ENCODE measurements at regions not wholly inside any gene's neighbourhood (a gene's known extent, or its start where the extent isn't known, plus 50 kb on each side); places are given as distances from the start of the nearest gene placed in this dataset.

GRCh38 chr5:174327896-174328295 lies 282.4 kb downstream of the NSG2 start:
- H3K9me2 ChIP-seq (ENCODE audit: insufficient read depth): no peaks in the 10 kb centered on the region
- H3K4me3 ChIP-seq (replicated peaks in 1 of 2; ENCODE audit: low read depth in 1 of 2, low read length in 2 of 2): no peak overlapping the region
- ATAC-seq (no peak), DNase-seq (ENCODE audit: low read depth, low spot score) (no peak)
- TF ChIP-seq ATF3 (IDR thresholded peaks at IDR 0.05) (no peak), ELF1 (IDR thresholded peaks at IDR 0.05; ENCODE audit: borderline replicate concordance, low read depth) (no peak), EGR1 (IDR thresholded peaks at IDR 0.05; ENCODE audit: low read depth) (no peak), TCF7L2 (IDR thresholded peaks at IDR 0.05; ENCODE audit: borderline replicate concordance, extremely low read depth, insufficient read depth, insufficient read length) (no peak), ZFX (IDR thresholded peaks at IDR 0.05) (no peak), ZBTB33 (IDR thresholded peaks at IDR 0.05; ENCODE audit: extremely low read depth, insufficient replicate concordance, low read length) (no peak), REST (IDR thresholded peaks at IDR 0.05; ENCODE audit: low read depth) (no peak), MAX (IDR thresholded peaks at IDR 0.05) (no peak), JUND (IDR thresholded peaks at IDR 0.05) (no peak), SRF (IDR thresholded peaks at IDR 0.05; ENCODE audit: low read depth) (no peak), POLR2AphosphoS5 (IDR thresholded peaks at IDR 0.05; ENCODE audit: low read depth, low read length) (no peak), YY1 (IDR thresholded peaks at IDR 0.05; ENCODE audit: extremely low read depth, insufficient replicate concordance, low read depth, low read length) (no peak)
- no TSS peak for BruUV-seq (replicated peaks)
- RAD21 ChIA-PET (ENCODE audit: low non-redundant PET in 1 of 2, low total read pairs in 2 of 2, uncharacterized antibody in 2 of 2, unreplicated experiment in 2 of 2): interaction anchor here in 1 of 2 experiments (0.9 to 1.8 kb wide), 2 partner anchors 11 to 92 kb away, joined by 3 to 5 read pairs; no protein-coding TSS in a partner anchor
- H3K36me3 ChIP-seq (ENCODE audit: control insufficient read depth in 1 of 2, insufficient read depth in 2 of 2, low read length in 2 of 2): no peaks in the 10 kb centered on the region
- CTCF ChIA-PET: interaction anchor here (1.0 to 1.2 kb wide), 7 partner anchors 55 to 582 kb away, joined by 3 to 7 read pairs (median 4); partner anchors contain the start of gene NSG2
- no peaks in the 10 kb centered on the region for H4K20me1 ChIP-seq (ENCODE audit: insufficient read depth)
- H2AFZ ChIP-seq (ENCODE audit: low read depth, low read length, poor library complexity, severe bottlenecking): no peak overlapping the region
- POLR2A ChIA-PET: no interaction called here
- intact Hi-C loops (cut with micrococcal nuclease): loop anchor here (1.0 to 10.0 kb wide), 5 partner anchors 91 to 607 kb away; no protein-coding TSS in a partner anchor
- H3K27me3 ChIP-seq (ENCODE audit: insufficient read depth, low read length): peaks cover 8% of the 10 kb centered on the region; the same call in 1 of the 2 replicates
- H3K27ac ChIP-seq (ENCODE audit: low read depth, low read length): peak overlapping the region; percentile 9; the same call in 1 of the 2 replicates
- H3K9ac ChIP-seq (ENCODE audit: low read length): no peak overlapping the region
- peaks cover 14 to 25% of the 10 kb centered on the region in 2 experiments for H3K4me1 ChIP-seq (ENCODE audit: control insufficient read depth in 1 of 2, insufficient read depth in 2 of 2, low read length in 2 of 2)
- peak overlapping the region; percentile 41 for H3K4me2 ChIP-seq (ENCODE audit: low read length)
- H3K9me3 ChIP-seq (ENCODE audit: control insufficient read depth in 1 of 2, insufficient read depth in 1 of 2, low read depth in 1 of 2, low read length in 2 of 2): no peaks in the 10 kb centered on the region
- H3K79me2 ChIP-seq (ENCODE audit: insufficient read depth, low read length): no peaks in the 10 kb centered on the region

Data from HCT116 (cell line).